Glomerular visceral epithelial cell (primary cell): ENCODE measurements at regions not wholly inside any gene's neighbourhood (a gene's known extent, or its start where the extent isn't known, plus 50 kb on each side); places are given as distances from the start of the nearest gene placed in this dataset.
"Not testable (repeated sequence)": the region's sequence is repeated elsewhere in the genome, so short reads cannot be mapped to it uniquely, and the experiment has no call there.

ENCODE experiments used
- DNase-seq: peaks from one replicate; pipeline ENCODE4 v3.0.0-alpha.2; 2016; ENCODE audit errors: extremely low spot score

GRCh38 chr5:82551840-82552385 lies 273.8 kb upstream of the RPS23 start:
- DNase-seq, result no peak

GRCh38 chr5:82551192-82551591 lies 273.0 kb upstream of the RPS23 start:
- DNase-seq, result no peak

DNA sequence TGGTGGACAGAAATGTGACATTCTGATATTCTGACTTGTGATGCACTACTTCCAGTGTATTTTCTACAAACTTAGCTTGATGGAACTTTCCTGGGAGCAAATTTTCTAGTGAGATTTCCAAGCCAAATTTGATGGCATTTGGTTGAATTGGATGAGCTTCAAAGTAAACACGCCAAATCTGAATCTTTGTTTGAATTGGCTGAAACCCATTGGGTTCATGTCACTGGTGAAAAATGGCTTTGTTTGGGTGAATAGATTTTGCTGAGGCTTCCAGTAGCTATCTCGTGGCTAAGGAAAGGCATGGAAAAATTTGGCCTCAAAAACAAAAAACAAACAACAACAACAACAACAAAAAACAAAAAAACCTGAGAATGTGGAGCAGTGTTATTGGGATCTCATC lies 271.1 kb upstream of the RPS23 start:
- no peak for DNase-seq

DNA sequence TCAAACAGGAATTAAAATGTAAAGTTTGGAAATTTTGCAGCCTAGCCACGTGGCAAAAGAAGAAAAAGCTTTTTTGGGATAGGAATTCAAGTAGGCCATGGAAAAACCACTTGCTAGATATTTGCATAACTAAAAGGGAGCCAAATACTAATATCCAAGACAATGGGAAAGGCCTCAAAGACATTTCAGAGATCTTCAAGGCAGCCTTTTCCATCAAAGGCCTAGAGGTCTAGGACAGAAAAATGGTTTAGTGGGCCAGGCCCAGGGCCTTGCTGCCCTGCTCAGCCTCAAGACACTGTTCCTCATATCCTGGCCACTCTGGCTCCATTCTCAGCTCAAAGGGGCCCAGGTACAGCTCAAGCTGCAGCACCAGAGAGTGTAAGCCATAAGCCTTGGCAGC lies 265.9 kb upstream of the RPS23 start:
- DNase-seq, result no peak

DNA sequence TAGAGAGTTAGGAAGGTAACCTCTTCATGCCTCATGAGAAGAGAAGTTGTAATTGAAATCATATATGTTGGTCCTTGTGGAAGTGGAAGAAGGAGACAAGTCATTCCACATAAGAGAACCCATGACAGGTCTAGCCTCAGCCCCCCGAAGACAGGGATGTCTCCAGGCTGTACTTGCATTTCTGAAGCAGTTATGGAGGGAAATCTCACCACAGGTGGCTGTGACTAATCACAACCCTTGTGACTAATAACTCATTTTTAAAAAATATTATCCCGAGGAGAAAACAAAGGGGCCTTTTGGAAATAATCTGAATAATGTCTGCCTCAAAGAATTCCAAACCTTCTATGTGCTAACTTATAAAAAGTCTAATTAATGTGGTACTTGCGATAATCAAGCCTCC lies 262.1 kb upstream of the RPS23 start:
- DNase-seq, result peak; percentile 3

- DNase-seq, result no peak
Measured at GRCh38 chr5:82538339-82539034, 260.3 kb upstream of the RPS23 start.

DNA sequence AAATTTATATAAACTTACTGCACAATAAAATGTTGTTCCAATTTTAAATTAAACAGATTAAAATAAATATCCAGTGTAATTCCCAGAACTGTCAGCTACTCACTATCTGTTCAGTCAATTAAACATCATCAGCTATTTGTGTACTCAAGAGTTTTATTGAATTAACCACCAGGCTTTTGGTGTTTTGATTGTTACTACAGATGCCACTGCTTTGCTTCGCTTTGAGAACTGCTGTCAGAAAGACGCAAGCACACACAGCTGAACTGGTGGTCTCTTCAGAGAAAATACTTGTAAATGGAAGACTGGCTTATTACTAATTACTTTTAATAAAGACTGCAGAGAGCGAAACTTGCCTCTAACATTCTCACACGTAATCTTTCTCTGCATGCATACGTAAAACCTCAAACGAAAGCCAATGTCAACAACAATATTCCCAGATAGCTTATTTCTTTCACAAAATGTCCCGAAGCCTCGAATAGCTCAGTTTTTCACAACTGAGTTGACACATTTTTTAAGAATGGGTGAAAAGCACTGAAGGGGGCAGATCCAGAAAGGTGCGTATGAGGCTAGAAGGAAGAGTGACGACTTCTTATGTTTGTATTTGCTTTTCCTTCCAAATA lies 259.6 kb upstream of the RPS23 start:
- DNase-seq, result no peak

GRCh38 chr5:82534986-82535385 lies 256.8 kb upstream of the RPS23 start:
- DNase-seq, result no peak

DNA sequence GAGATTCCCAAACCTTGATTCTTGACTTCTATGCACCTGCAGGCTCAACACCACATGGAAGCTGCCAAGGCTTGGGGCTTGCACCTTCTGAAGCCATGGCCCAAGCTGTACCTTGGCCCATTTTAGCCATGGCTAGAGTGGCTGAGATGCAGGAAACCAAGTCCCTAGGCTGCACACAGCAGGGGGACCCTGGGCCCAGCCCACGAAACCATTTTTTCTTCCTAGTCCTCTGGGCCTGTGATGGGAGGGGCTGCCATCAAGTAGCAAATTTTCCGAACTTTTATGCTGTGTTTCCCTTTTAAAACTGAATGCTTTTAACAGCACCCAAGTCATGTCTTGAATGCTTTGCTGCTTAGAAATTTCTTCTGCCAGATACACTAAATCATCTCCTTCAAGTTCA lies 253.9 kb upstream of the RPS23 start:
- DNase-seq, result not testable (repeated sequence)

DNA sequence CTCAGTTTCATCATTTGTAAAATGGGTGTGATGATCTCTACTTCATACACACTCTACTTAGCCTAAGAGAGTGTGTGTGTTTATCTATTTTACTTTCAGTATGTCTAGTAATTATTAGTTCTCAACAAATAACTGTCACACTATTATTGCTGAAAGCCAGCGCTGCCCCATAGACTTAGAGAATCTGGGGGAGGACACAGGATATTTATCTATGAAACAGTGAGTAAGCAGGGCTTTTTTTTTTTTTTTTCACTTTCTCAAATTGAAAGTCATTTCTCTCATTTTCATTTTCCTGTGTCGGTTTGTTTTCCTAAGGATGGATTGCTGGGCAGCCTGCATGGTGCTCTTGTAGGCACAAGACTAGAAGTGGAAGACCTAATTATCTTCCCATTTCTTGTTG lies 248.4 kb upstream of the RPS23 start:
- DNase-seq, result no peak

DNA sequence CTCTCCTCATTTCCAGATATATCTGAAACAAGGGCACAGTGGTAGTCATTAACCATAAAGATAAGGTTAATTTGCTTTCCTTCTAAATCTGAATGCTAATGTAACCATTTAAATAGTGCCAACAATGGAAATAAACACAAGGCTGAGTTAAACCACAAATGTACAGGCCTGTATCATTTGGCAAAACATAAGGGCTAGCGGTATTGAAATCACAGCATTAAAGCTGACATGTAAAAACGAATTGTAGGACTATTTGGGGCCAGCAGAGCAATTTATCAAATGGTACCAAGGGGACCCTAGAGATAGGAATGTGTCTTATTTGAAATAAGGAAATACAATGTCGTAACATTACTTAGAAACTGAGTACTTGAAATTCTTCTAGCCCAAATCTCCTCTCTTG lies 247.5 kb upstream of the RPS23 start:
- no peak for DNase-seq

DNA sequence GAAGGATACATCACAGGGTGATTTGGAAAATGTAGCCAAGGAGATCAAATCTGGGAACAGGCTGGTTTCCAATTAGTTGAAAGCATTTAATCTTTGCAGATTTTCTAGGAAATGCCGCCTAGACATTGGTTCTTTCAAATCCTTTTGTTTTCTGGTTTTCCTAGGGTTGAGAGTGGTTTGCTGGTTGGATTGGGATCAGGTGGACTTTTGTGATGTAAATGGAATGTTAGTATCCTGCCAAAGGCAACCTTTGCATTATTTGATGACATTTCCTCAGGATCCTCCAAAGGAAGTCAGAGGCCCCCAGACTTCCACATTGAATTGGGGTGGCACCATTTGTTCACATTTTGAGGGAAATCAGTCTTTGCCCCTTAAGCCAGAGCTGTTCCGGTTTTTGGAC lies 245.5 kb upstream of the RPS23 start:
- no peak for DNase-seq

DNA sequence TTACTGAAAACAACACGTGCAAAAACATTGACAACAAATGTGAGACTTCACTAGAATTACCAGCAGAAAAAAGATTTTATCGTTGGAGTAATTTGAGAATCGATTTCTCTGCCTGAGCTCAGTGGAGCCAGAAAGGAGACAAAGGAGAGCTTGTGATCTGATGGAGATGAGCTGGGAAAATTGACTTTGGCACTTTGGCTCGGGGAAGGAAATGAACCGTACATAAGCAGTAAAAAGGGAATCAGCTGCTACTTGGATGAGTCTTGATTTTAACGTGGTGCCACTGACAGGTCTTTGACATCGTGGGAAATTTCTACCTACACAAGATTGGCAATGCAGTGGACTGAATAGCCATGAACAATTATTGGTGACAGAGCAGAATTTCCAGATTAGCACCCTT lies 244.7 kb upstream of the RPS23 start:
- DNase-seq, result no peak

- DNase-seq, result no peak
Measured at GRCh38 chr5:82521431-82522051, 243.4 kb upstream of the RPS23 start.

- DNase-seq, result no peak
Measured at GRCh38 chr5:82519558-82519957, 241.4 kb upstream of the RPS23 start.

GRCh38 chr5:82517544-82518075 lies 239.5 kb upstream of the RPS23 start:
- no peak for DNase-seq

- no peak for DNase-seq
Measured at GRCh38 chr5:82513738-82514137, 235.6 kb upstream of the RPS23 start.

DNA sequence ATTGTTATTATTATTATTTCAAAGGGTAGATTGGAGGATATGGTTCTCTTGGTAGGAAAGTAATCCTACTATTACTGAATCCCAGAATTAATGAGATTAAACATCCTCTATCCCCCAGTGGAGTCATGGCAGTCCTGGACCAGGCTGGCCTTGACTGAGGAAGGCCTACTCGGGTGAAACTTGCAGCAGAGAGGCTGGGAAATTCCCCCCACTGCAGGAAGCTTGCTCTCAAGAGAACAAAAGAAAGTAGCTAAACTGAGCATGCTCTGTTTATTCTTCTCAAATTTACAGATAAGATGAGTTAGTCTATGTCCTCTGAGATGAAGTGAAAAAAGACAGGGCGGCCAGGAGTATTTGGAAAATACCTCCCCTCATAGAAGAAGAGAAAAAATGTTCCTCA lies 233.9 kb upstream of the RPS23 start:
- DNase-seq, result no peak

- no peak for DNase-seq
Measured at GRCh38 chr5:82511134-82511533, 233.0 kb upstream of the RPS23 start.

GRCh38 chr5:82509762-82510161 lies 231.6 kb upstream of the RPS23 start:
- no peak for DNase-seq

GRCh38 chr5:82506390-82506789 lies 228.2 kb upstream of the RPS23 start:
- DNase-seq, result not testable (repeated sequence)

DNA sequence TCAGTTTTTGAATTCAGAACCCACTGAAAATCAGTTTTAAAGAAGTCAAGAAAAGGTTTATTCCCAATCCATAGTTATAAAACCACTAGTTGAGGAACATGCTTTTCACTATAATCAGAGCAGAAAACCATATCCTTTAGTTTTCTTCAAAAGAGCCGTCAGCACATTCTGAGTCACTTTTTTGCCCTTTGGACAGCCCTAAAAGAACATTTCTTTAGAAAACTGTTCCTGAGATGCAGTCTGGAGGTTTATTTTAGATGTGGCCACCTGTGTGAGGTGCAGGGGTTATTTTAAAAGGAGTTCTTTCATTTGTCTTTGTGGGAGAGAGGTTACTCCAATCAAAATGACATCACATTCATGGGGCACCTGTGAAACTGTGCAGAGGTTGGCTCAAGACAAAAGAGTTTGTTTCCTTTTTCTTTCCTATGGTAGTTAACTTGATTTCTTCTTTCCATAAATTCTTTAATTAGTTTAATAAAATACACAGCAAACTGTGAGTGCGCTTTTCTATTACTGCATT lies 221.6 kb upstream of the RPS23 start:
- DNase-seq, result no peak

- DNase-seq, result no peak
Measured at GRCh38 chr5:82497242-82497641, 219.1 kb upstream of the RPS23 start.
